ENCODE measurements at regions not wholly inside any gene's neighbourhood (a gene's known extent, or its start where the extent isn't known, plus 50 kb on each side); places are given as distances from the start of the nearest gene placed in this dataset.
"Not testable (repeated sequence)": the region's sequence is repeated elsewhere in the genome, so short reads cannot be mapped to it uniquely, and the experiment has no call there.

DNA sequence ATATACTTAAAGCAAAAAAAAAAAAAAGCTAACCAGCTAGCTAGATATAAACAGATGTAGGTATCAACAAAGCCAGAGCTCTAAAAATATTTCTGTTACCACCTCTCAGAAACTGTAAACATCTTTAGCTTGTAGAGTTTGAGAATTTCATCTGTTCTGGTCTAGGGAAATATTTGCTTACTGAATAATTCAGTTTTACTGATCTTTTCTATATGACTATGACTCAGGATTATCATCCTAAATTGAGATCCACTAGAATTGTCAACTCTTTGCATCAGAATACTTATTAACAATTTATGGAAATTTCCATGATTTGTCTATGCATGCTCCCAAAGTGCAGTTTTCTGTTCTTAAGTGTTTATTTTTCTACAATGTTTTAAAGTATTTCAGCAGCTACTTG lies 517.3 kb downstream of the DIPK2A start:
- ChIA-PET CTCF (no interaction called here), POLR2A (no interaction called here)
- H3K4me3 ChIP-seq (ENCODE audit: low read depth, low read length): no peak overlapping the region
- TF ChIP-seq, protein P1, sequence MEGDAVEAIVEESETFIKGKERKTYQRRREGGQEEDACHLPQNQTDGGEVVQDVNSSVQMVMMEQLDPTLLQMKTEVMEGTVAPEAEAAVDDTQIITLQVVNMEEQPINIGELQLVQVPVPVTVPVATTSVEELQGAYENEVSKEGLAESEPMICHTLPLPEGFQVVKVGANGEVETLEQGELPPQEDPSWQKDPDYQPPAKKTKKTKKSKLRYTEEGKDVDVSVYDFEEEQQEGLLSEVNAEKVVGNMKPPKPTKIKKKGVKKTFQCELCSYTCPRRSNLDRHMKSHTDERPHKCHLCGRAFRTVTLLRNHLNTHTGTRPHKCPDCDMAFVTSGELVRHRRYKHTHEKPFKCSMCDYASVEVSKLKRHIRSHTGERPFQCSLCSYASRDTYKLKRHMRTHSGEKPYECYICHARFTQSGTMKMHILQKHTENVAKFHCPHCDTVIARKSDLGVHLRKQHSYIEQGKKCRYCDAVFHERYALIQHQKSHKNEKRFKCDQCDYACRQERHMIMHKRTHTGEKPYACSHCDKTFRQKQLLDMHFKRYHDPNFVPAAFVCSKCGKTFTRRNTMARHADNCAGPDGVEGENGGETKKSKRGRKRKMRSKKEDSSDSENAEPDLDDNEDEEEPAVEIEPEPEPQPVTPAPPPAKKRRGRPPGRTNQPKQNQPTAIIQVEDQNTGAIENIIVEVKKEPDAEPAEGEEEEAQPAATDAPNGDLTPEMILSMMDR (IDR thresholded peaks at IDR 0.05; ENCODE audit: insufficient read depth, low read length, missing control alignments): no peak
- DNase-seq (ENCODE audit: low read depth, low spot score): no peak

DNA sequence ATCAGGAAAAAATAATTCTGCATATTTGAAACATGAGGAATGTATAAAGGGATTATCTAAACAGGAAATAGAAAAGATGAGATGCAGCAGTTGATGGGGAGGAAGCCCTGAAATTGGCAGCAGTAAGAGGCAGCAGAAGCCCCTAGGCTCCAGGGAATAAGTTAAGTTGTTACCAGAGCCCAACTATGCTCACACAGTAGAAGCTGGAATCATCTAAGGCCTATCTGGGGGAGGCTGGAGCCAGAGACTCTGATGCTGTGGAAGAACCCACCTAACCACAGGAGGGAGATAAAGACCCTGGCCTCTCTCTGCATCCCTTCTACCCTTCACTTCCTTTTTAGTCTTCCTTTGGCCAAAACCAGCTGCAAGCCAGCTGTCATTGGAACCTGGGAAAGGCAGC lies 519.7 kb downstream of the DIPK2A start:
- ChIA-PET CTCF (no interaction called here), POLR2A (no interaction called here)
- DNase-seq (ENCODE audit: low read depth, low spot score): no peak
- H3K4me3 ChIP-seq (ENCODE audit: low read depth, low read length): no peak overlapping the region
- TF ChIP-seq, protein P1 (IDR thresholded peaks at IDR 0.05; ENCODE audit: insufficient read depth, low read length, missing control alignments): no peak

DNA sequence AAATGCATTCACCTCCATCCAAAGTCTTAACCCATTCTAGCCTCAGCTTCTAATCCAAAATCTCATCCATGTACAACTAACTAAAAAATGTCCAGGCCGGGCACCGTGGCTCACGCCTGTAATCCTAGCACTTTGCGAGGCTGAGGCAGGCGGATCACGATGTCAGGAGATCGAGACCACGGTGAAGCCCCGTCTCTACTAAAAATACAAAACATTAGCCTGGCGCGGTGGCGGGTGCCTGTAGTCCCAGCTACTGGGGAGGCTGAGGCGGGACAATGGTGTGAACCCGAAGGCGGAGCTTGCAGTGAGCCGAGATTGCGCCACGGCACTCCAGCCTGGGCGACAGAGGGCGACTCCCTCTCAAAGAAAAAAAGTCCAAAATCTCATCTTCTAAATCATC lies 523.0 kb downstream of the DIPK2A start:
- DNase-seq (ENCODE audit: low read depth, low spot score); H3K4me3 ChIP-seq (ENCODE audit: low read depth, low read length); CTCF ChIA-PET; POLR2A ChIA-PET: not testable (repeated sequence)

DNA sequence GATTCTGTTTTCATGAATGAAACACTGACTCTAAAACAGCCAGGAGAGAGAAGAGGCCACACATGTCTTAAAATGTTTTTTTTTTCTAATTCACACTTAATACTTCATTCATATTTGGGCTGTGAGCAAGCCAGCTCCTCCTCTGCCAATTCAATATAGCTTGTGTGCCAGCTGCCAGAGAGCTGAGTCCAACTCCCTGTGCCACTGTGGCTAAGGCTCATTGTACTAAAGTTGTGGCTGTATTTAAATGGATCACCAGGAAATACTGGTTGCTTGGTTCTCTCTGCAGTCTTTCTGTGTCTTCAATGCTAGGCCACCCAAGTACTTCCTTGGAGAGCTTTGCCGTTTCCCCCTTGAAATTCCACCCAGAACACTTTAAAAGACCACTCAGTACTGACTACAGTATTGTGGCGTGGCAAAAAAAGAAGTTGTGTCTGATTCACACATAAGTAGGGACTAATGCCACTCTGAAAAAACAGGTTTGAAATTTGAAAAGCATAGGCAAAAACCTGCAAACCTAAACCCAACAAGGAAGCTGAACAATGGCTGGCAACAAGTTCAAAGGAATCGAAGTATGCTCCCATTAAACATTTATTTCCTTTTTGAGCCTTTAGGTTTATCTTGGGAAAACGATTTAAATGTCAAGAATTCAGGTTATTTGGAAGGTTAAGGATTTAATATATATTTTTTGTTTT lies 524.7 kb downstream of the DIPK2A start:
- ChIA-PET CTCF (no interaction called here), POLR2A (no interaction called here)
- H3K4me3 ChIP-seq (ENCODE audit: low read depth, low read length): no peak overlapping the region
- TF ChIP-seq, protein P1 (IDR thresholded peaks at IDR 0.05; ENCODE audit: insufficient read depth, low read length, missing control alignments): no peak
- DNase-seq (ENCODE audit: low read depth, low spot score): no peak

DNA sequence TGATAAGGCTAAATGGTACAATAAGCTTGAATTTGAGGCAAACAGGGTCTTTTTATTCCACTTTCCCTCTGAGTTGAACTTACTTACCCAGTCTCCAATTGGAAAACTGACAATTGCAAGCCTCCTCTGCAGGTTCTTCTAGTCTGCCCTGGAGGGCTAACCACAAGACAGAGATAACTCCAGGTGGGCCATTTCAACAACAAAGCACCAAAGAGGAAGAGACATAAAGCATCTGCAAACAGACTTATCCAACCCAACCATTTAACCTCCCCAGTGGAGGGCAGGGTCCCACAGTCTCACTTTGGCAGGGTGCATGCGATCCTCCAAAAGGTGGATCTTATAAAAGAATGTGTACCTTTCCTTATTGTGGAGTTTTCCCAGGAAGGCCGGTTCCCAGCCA lies 525.8 kb downstream of the DIPK2A start:
- no peak overlapping the region for H3K4me3 ChIP-seq (ENCODE audit: low read depth, low read length)
- ChIA-PET POLR2A (no interaction called here), CTCF (no interaction called here)
- no peak for DNase-seq (ENCODE audit: low read depth, low spot score)
- TF ChIP-seq, protein P1 (IDR thresholded peaks at IDR 0.05; ENCODE audit: insufficient read depth, low read length, missing control alignments): no peak

DNA sequence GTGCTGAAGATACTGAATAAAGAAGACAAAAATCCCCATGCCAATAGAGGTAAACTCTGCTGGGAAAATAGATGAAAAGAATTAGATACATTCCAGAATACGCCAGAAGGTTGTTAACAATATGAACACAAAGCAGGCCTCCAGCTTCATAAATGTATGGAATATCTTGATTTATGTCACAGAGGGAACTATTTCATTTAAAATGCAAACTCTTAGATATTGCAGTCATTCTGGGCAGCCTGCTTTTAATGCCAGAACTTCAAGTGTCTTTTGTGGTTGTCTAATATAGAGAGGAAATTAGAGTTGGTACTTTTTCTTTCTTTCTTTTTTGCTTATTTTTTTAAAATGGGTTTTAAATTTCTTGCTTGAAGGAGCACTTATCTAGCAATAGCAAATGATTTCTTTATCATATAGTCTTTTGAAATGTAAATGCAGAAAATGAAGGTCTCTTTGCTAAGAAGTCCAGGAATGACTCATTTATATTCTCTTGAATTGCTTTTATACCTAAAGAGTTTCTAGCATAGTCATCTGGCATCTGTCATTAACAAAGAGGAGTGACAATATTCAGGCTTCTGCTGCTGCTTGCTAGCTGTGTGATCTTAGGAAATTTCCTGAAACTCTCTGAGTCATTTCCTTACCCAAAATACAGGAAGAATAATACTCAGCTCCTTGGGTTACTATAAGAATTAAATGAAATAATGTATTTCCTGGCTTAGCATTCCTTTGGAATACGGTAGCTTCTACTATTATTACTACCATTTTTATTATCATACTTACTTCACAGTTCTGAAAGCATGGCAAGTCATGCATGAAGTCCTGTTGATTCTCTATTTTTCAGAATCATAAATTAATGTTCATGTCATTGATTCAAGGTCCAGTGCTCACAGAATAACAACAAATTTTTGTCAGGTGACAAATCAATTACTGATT lies 527.6 kb downstream of the DIPK2A start:
- CTCF ChIA-PET: no interaction called here
- DNase-seq (ENCODE audit: low read depth, low spot score): no peak
- H3K4me3 ChIP-seq (ENCODE audit: low read depth, low read length): no peak overlapping the region
- POLR2A ChIA-PET: no interaction called here
- TF ChIP-seq, protein P1 (IDR thresholded peaks at IDR 0.05; ENCODE audit: insufficient read depth, low read length, missing control alignments): no peak

Measured in AG04449 (cell line).